Naive thymus-derived CD4-positive, alpha-beta T cell (primary cell): ENCODE measurements at regions not wholly inside any gene's neighbourhood (a gene's known extent, or its start where the extent isn't known, plus 50 kb on each side); places are given as distances from the start of the nearest gene placed in this dataset.
A peak's percentile ranks its signal among the peaks of the same experiment; 100 is the strongest.

ENCODE experiments used
- ATAC-seq: fragments of 150-1000 bp; cut with Tn5 transposase; 2 replicates; pipeline ENCODE4 v1.10.0; 2021; ENCODE audit warnings: mild to moderate bottlenecking, moderate library complexity
- CTCF ChIA-PET: fragments of 350-600 bp; sonication (Branson Sonifier 250); formaldehyde crosslinking; loops from one replicate; lab custom pipeline; 2021; ENCODE audit warnings: antibody characterized with exemption; lab: Charles Lee
- POLR2A ChIA-PET: fragments of 350-600 bp; sonication (Branson Sonifier 250); formaldehyde crosslinking; loops from one replicate; lab custom pipeline; 2021; ENCODE audit warnings: antibody characterized with exemption, inconsistent platforms; lab: Charles Lee
- DNase-seq, 9 donors: peaks; one replicate each; pipeline versions ENCODE4 v3.0.0 to v3.0.0-alpha.2; 2020 to 2022; ENCODE audit warnings: mixed read lengths in 1 of 9
- H3K27ac ChIP-seq: one replicate; pipeline ENCODE4 v1.7.0; 2013; ENCODE audit warnings: mild to moderate bottlenecking, low read depth, low read length, moderate library complexity
- H3K27me3 ChIP-seq, 2 donors: one replicate each; pipeline ENCODE4 v1.7.0; 2013; ENCODE audit warnings: low read length in 2 of 2, mild to moderate bottlenecking in 2 of 2, moderate library complexity in 2 of 2; ENCODE audit not compliant: control insufficient read depth in 2 of 2, insufficient read depth in 2 of 2
- H3K36me3 ChIP-seq, 3 experiments: 1 replicate in 2 of 3; 2 replicates in 1 of 3; pipeline ENCODE4 v1.7.0; 2013; ENCODE audit warnings: low read length in 3 of 3, mild to moderate bottlenecking in 3 of 3, moderate library complexity in 1 of 3; ENCODE audit not compliant: insufficient read depth in 3 of 3, control insufficient read depth in 2 of 3
- H3K4me1 ChIP-seq, 2 donors: one replicate each; pipeline ENCODE4 v1.7.0; 2013; ENCODE audit warnings: low read length in 2 of 2, mild to moderate bottlenecking in 2 of 2, moderate library complexity in 1 of 2; ENCODE audit not compliant: control insufficient read depth in 2 of 2, insufficient read depth in 2 of 2
- H3K4me3 ChIP-seq: 2 replicates; pipeline ENCODE4 v1.7.0; 2013; ENCODE audit warnings: mild to moderate bottlenecking, low read length
- H3K9me3 ChIP-seq, 3 experiments: 1 replicate in 2 of 3; 2 replicates in 1 of 3; pipeline ENCODE4 v1.7.0; 2013; ENCODE audit warnings: low read length in 3 of 3; ENCODE audit not compliant: control insufficient read depth in 2 of 3
- H3K27ac Mint-ChIP-seq, 9 donors: one replicate each; pipeline ENCODE4 v1.8.0; 2020 to 2022; ENCODE audit warnings: mixed read lengths in 9 of 9, mild to moderate bottlenecking in 8 of 9, moderate library complexity in 5 of 9, inconsistent platforms in 2 of 9
- H3K27me3 Mint-ChIP-seq, 5 donors: one replicate each; pipeline ENCODE4 v1.8.0; 2021 to 2022; ENCODE audit warnings: mixed read lengths in 5 of 5, mild to moderate bottlenecking in 1 of 5
- H3K36me3 Mint-ChIP-seq, 5 donors: one replicate each; pipeline ENCODE4 v1.8.0; 2020 to 2022; ENCODE audit warnings: mixed read lengths in 5 of 5, mild to moderate bottlenecking in 3 of 5, inconsistent platforms in 1 of 5
- H3K4me1 Mint-ChIP-seq, 7 donors: one replicate each; pipeline ENCODE4 v1.8.0; 2020 to 2022; ENCODE audit warnings: mixed read lengths in 7 of 7, mild to moderate bottlenecking in 3 of 7, inconsistent platforms in 1 of 7
- H3K4me3 Mint-ChIP-seq, 10 donors: one replicate each; pipeline ENCODE4 v1.8.0; 2020 to 2022; ENCODE audit warnings: mild to moderate bottlenecking in 10 of 10, mixed read lengths in 10 of 10, moderate library complexity in 6 of 10, inconsistent platforms in 2 of 10
- H3K9me3 Mint-ChIP-seq, 11 donors: one replicate each; pipeline ENCODE4 v1.8.0; 2020 to 2022; ENCODE audit warnings: mixed read lengths in 11 of 11, mild to moderate bottlenecking in 4 of 11, inconsistent platforms in 1 of 11, moderate library complexity in 1 of 11
- intact Hi-C, 2 donors: fragments of 100-400 bp; cut with micrococcal nuclease; formaldehyde crosslinking; loops; one replicate each; pipeline ENCODE4 v1.15.1; 2023

GRCh38 chr15:77552066-77552465 is 80.6 kb downstream of the LINGO1 start:
- H3K9me3 Mint-ChIP-seq: peaks cover 0 to 4% (median 0%) of the 10 kb centered on the region in 11 donors
- H3K36me3 Mint-ChIP-seq: no peaks in the 10 kb centered on the region
- ATAC-seq (no peak), DNase-seq (no peak)
- H3K4me1 Mint-ChIP-seq: peaks cover 0 to 4% (median 0%) of the 10 kb centered on the region in 7 donors
- Histone ChIP-seq H3K4me1 (no peaks in the 10 kb centered on the region), H3K27ac (no peak overlapping the region), H3K9me3 (no peaks in the 10 kb centered on the region), H3K4me3 (no peak overlapping the region), H3K36me3 (no peaks in the 10 kb centered on the region), H3K27me3 (no peaks in the 10 kb centered on the region)
- intact Hi-C loops: no loop called here
- peaks cover 0 to 4% (median 0%) of the 10 kb centered on the region in 5 donors for H3K27me3 Mint-ChIP-seq
- ChIA-PET POLR2A (no interaction called here), CTCF (interaction anchor here (1.4 kb wide), 1 partner anchor 9 kb away, joined by 7 read pairs; no protein-coding TSS in a partner anchor)
- H3K27ac Mint-ChIP-seq: no peak overlapping the region
- no peak overlapping the region for H3K4me3 Mint-ChIP-seq

- H3K4me3 ChIP-seq: no peak overlapping the region
- intact Hi-C loops: no loop called here
- H3K27me3 Mint-ChIP-seq: peaks cover 0 to 4% (median under 1%) of the 10 kb centered on the region in 5 donors
- ATAC-seq: no peak
- CTCF ChIA-PET: no interaction called here
- no peaks in the 10 kb centered on the region for H3K36me3 Mint-ChIP-seq
- DNase-seq: no peak
- no peak overlapping the region for H3K4me3 Mint-ChIP-seq
- H3K9me3 Mint-ChIP-seq: peaks cover 0 to 4% (median 0%) of the 10 kb centered on the region in 11 donors
- H3K27ac Mint-ChIP-seq: no peak overlapping the region
- H3K4me1 Mint-ChIP-seq: peaks cover 0 to 4% (median 0%) of the 10 kb centered on the region in 7 donors
- H3K9me3 ChIP-seq: no peaks in the 10 kb centered on the region
- H3K27ac ChIP-seq: no peak overlapping the region
- no peaks in the 10 kb centered on the region for H3K36me3 ChIP-seq
- POLR2A ChIA-PET: no interaction called here
- H3K27me3 ChIP-seq: no peaks in the 10 kb centered on the region
- H3K4me1 ChIP-seq: no peaks in the 10 kb centered on the region
Measured at GRCh38 chr15:77550301-77551251, 82.1 kb downstream of the LINGO1 start.

- Histone ChIP-seq H3K36me3 (no peaks in the 10 kb centered on the region), H3K27ac (no peak overlapping the region), H3K4me1 (no peaks in the 10 kb centered on the region), H3K9me3 (no peaks in the 10 kb centered on the region), H3K27me3 (no peaks in the 10 kb centered on the region), H3K4me3 (no peak overlapping the region)
- Mint-ChIP-seq H3K27ac (no peak overlapping the region), H3K36me3 (no peaks in the 10 kb centered on the region), H3K4me1 (peaks cover 0 to 4% (median 0%) of the 10 kb centered on the region in 7 donors), H3K4me3 (no peak overlapping the region), H3K27me3 (peaks cover 0 to 9% (median 4%) of the 10 kb centered on the region in 5 donors), H3K9me3 (peaks cover 0 to 4% (median 0%) of the 10 kb centered on the region in 11 donors)
- intact Hi-C loops: no loop called here
- ATAC-seq: no peak
- CTCF ChIA-PET: no interaction called here
- no peak for DNase-seq
- POLR2A ChIA-PET: no interaction called here
Measured at GRCh38 chr15:77549576-77550288, 83.0 kb downstream of the LINGO1 start.

- H3K27me3 Mint-ChIP-seq: peaks cover 0 to 9% (median 4%) of the 10 kb centered on the region in 5 donors
- no peak overlapping the region for H3K27ac ChIP-seq
- H3K36me3 ChIP-seq: no peaks in the 10 kb centered on the region
- H3K27me3 ChIP-seq: no peaks in the 10 kb centered on the region
- DNase-seq: no peak
- peak overlapping the region in 1 of 9 donors; percentile 22 for H3K27ac Mint-ChIP-seq
- no peak overlapping the region for H3K4me3 ChIP-seq
- intact Hi-C loops: no loop called here
- ATAC-seq: no peak
- ChIA-PET POLR2A (no interaction called here), CTCF (no interaction called here)
- no peaks in the 10 kb centered on the region for H3K36me3 Mint-ChIP-seq
- H3K4me3 Mint-ChIP-seq: no peak overlapping the region
- peaks cover 0 to 4% (median 0%) of the 10 kb centered on the region in 7 donors for H3K4me1 Mint-ChIP-seq
- H3K9me3 ChIP-seq: no peaks in the 10 kb centered on the region
- H3K9me3 Mint-ChIP-seq: peaks cover 0 to 4% (median 0%) of the 10 kb centered on the region in 11 donors
- H3K4me1 ChIP-seq: no peaks in the 10 kb centered on the region
Measured at GRCh38 chr15:77548589-77549557, 83.8 kb downstream of the LINGO1 start.

GRCh38 chr15:77547801-77548588 is 84.7 kb downstream of the LINGO1 start:
- H3K9me3 Mint-ChIP-seq: peaks cover 0 to 4% (median 0%) of the 10 kb centered on the region in 11 donors
- H3K4me1 Mint-ChIP-seq: peaks cover 0 to 7% (median 4%) of the 10 kb centered on the region in 7 donors
- Histone ChIP-seq H3K4me1 (peaks cover 1 to 2% of the 10 kb centered on the region in 2 donors), H3K27ac (no peak overlapping the region), H3K36me3 (no peaks in the 10 kb centered on the region), H3K27me3 (no peaks in the 10 kb centered on the region), H3K4me3 (no peak overlapping the region), H3K9me3 (no peaks in the 10 kb centered on the region)
- no peak overlapping the region for H3K27ac Mint-ChIP-seq
- no peak overlapping the region for H3K4me3 Mint-ChIP-seq
- CTCF ChIA-PET: no interaction called here
- DNase-seq (no peak), ATAC-seq (no peak)
- POLR2A ChIA-PET: no interaction called here
- intact Hi-C loops: no loop called here
- H3K36me3 Mint-ChIP-seq: no peaks in the 10 kb centered on the region
- peaks cover 0 to 12% (median 4%) of the 10 kb centered on the region in 5 donors for H3K27me3 Mint-ChIP-seq
